ENCODE measurements at regions not wholly inside any gene's neighbourhood (a gene's known extent, or its start where the extent isn't known, plus 50 kb on each side); places are given as distances from the start of the nearest gene placed in this dataset.

- H3K9me3 ChIP-seq, result no peaks in the 10 kb centered on the region
- H3K4me3 ChIP-seq, result no peak overlapping the region
- peak; percentile 57 for ATAC-seq
- no peak for DNase-seq
- no peak for TF ChIP-seq CTCF (IDR thresholded peaks at IDR 0.05)
- H3K36me3 ChIP-seq (ENCODE audit: low read depth), result no peaks in the 10 kb centered on the region
- intact Hi-C loops (cut with DNase I, micrococcal nuclease), result no loop called here
- H3K4me1 ChIP-seq (ENCODE audit: low read depth), result no peaks in the 10 kb centered on the region
These were observed 233.7 kb downstream of the FOXA2 start for GRCh38 chr20:22350624-22351023.

- ATAC-seq, result no peak
- no peak for DNase-seq
- Histone ChIP-seq H3K4me1 (ENCODE audit: low read depth) (no peaks in the 10 kb centered on the region), H3K4me3 (no peak overlapping the region), H3K9me3 (no peaks in the 10 kb centered on the region), H3K36me3 (ENCODE audit: low read depth) (no peaks in the 10 kb centered on the region)
- TF ChIP-seq CTCF (IDR thresholded peaks at IDR 0.05), result no peak
- intact Hi-C loops (cut with DNase I, micrococcal nuclease), result no loop called here
These were observed 236.4 kb downstream of the FOXA2 start for GRCh38 chr20:22348010-22348409.

- Histone ChIP-seq H3K9me3 (no peaks in the 10 kb centered on the region), H3K36me3 (ENCODE audit: low read depth) (no peaks in the 10 kb centered on the region), H3K4me1 (ENCODE audit: low read depth) (no peaks in the 10 kb centered on the region), H3K4me3 (no peak overlapping the region)
- TF ChIP-seq CTCF (IDR thresholded peaks at IDR 0.05), result no peak
- ATAC-seq, result peak; percentile 12
- no peak for DNase-seq
- intact Hi-C loops (cut with DNase I, micrococcal nuclease), result no loop called here
These were observed 237.7 kb downstream of the FOXA2 start for GRCh38 chr20:22346716-22347115.

- no peak overlapping the region for H3K4me3 ChIP-seq
- TF ChIP-seq CTCF (IDR thresholded peaks at IDR 0.05), result no peak
- H3K4me1 ChIP-seq (ENCODE audit: low read depth), result no peaks in the 10 kb centered on the region
- DNase-seq (no peak), ATAC-seq (no peak)
- no peaks in the 10 kb centered on the region for H3K36me3 ChIP-seq (ENCODE audit: low read depth)
- no peaks in the 10 kb centered on the region for H3K9me3 ChIP-seq
- intact Hi-C loops (cut with DNase I, micrococcal nuclease), result no loop called here
These were observed 240.8 kb downstream of the FOXA2 start for GRCh38 chr20:22343612-22344011.

GRCh38 chr20:22342410-22342809, 242.0 kb downstream of the FOXA2 start:
- ATAC-seq, result no peak
- no peaks in the 10 kb centered on the region for H3K36me3 ChIP-seq (ENCODE audit: low read depth)
- intact Hi-C loops (cut with DNase I, micrococcal nuclease), result no loop called here

More at GRCh38 chr20:22342410-22342809, 242.0 kb downstream of the FOXA2 start:
- H3K4me3 ChIP-seq, result no peak overlapping the region
- H3K4me1 ChIP-seq (ENCODE audit: low read depth), result no peaks in the 10 kb centered on the region
- DNase-seq, result no peak
- no peaks in the 10 kb centered on the region for H3K9me3 ChIP-seq
- no peak for TF ChIP-seq CTCF (IDR thresholded peaks at IDR 0.05)
